ENCODE measurements at regions not wholly inside any gene's neighbourhood (a gene's known extent, or its start where the extent isn't known, plus 50 kb on each side); places are given as distances from the start of the nearest gene placed in this dataset.

- TF ChIP-seq ZFX (IDR thresholded peaks at IDR 0.05) (no peak), CTCF (conservative IDR thresholded peaks at IDR 0.05) (no peak)
- H3K27ac ChIP-seq = no peak overlapping the region
Observed at GRCh38 chr4:62399242-62399641, 1199.1 kb downstream of the ADGRL3 start.

- no peak for TF ChIP-seq CTCF (conservative IDR thresholded peaks at IDR 0.05)
- no peak for TF ChIP-seq ZFX (IDR thresholded peaks at IDR 0.05)
- no peak overlapping the region for H3K27ac ChIP-seq
Observed at GRCh38 chr4:62398318-62398717, 1198.2 kb downstream of the ADGRL3 start.

- H3K27ac ChIP-seq = no peak overlapping the region
- no peak for TF ChIP-seq ZFX (IDR thresholded peaks at IDR 0.05)
- no peak for TF ChIP-seq CTCF (conservative IDR thresholded peaks at IDR 0.05)
Observed at GRCh38 chr4:62394766-62395165, 1194.6 kb downstream of the ADGRL3 start.

GRCh38 chr4:62387808-62388207 is 1187.7 kb downstream of the ADGRL3 start:
- H3K27ac ChIP-seq = no peak overlapping the region
- TF ChIP-seq ZFX (IDR thresholded peaks at IDR 0.05) (no peak), CTCF (conservative IDR thresholded peaks at IDR 0.05) (no peak)

GRCh38 chr4:62377700-62378099 is 1177.6 kb downstream of the ADGRL3 start:
- no peak overlapping the region for H3K27ac ChIP-seq
- TF ChIP-seq ZFX (IDR thresholded peaks at IDR 0.05) (no peak), CTCF (conservative IDR thresholded peaks at IDR 0.05) (no peak)

GRCh38 chr4:62377245-62377644 is 1177.1 kb downstream of the ADGRL3 start:
- no peak for TF ChIP-seq CTCF (conservative IDR thresholded peaks at IDR 0.05)
- TF ChIP-seq ZFX (IDR thresholded peaks at IDR 0.05) = no peak

GRCh38 chr4:62366939-62367338 is 1166.8 kb downstream of the ADGRL3 start:
- no peak for TF ChIP-seq CTCF (conservative IDR thresholded peaks at IDR 0.05)
- no peak for TF ChIP-seq ZFX (IDR thresholded peaks at IDR 0.05)
- H3K27ac ChIP-seq = no peak overlapping the region

More at GRCh38 chr4:62377245-62377644, 1177.1 kb downstream of the ADGRL3 start:
- H3K27ac ChIP-seq = no peak overlapping the region

Data from C4-2B (cell line).